Lower leg skin (tissue), 4 donors: ENCODE measurements at regions not wholly inside any gene's neighbourhood (a gene's known extent, or its start where the extent isn't known, plus 50 kb on each side); places are given as distances from the start of the nearest gene placed in this dataset.

Source experiments
- DNase-seq, 2 donors: peaks; one replicate each; pipeline ENCODE4 v3.0.0-alpha.2; 2019; ENCODE audit warnings: low spot score in 2 of 2
- H3K4me3 ChIP-seq: fragments of 200-600 bp; sonication (generic); 2 replicates; pipeline ENCODE4 v1.5.1; 2017; ENCODE audit warnings: mild to moderate bottlenecking, low read depth; ENCODE audit not compliant: poor library complexity, severe bottlenecking
- POLR2A ChIP-seq, 2 donors: fragments of 450-650 bp; IDR thresholded peaks; one replicate each; pipeline ENCODE4 v1.6.1; 2016 to 2017; ENCODE audit warnings: antibody characterized with exemption in 2 of 2, mild to moderate bottlenecking in 1 of 2, moderate library complexity in 1 of 2
- WGBS, 2 donors: methylation state at CpG; one replicate each; pipeline ENCODE4 v1.1.5; 2018; 5-methylcytosine and 5-hydroxymethylcytosine counted together
- intact Hi-C: fragments of 100-400 bp; cut with DNase I; formaldehyde crosslinking; loops from one replicate; pipeline ENCODE4 v1.15.0; 2023; ENCODE audit warnings: low total_unique reads
- TF ChIP-seq, protein P1 (sequence below), 3 donors: fragments of 450-650 bp; IDR thresholded peaks; one replicate each; pipeline ENCODE4 v1.5.1; 2016; ENCODE audit warnings: antibody characterized with exemption in 3 of 3, mild to moderate bottlenecking in 3 of 3, moderate library complexity in 2 of 3

DNA sequence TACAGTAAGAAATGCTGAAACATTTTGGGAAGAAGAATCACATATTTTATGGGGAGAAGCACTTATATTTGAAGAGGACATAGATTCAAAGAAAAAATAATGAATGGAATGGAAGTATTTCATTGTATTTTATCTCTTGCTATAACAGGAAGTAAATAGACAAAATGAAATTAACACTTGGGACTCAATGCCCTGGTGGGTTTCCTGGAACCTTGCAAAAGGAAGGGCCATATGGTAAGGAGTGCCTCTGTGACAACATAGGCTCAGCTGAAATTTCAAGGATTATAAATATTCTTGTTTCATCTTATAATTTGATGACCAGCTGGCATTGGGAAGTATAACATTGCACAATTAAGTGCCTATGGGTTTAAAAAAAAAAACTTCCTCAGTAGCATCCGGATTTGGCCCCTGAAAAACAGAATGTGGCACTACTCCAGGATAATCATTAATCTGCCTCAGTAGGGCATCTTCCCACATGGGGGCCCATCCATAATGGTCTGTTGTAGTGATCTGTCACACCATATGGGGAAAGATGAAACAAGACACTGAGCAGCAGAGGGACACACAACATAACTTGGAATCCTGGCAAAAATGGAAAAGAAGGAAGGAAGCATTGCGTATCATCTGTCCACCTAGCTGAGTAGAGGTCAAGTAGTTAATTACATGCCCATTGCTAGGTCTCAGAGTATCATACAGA lies 321.6 kb downstream of the NDFIP2 start:
- no peak overlapping the region for H3K4me3 ChIP-seq
- TF ChIP-seq, protein P1, sequence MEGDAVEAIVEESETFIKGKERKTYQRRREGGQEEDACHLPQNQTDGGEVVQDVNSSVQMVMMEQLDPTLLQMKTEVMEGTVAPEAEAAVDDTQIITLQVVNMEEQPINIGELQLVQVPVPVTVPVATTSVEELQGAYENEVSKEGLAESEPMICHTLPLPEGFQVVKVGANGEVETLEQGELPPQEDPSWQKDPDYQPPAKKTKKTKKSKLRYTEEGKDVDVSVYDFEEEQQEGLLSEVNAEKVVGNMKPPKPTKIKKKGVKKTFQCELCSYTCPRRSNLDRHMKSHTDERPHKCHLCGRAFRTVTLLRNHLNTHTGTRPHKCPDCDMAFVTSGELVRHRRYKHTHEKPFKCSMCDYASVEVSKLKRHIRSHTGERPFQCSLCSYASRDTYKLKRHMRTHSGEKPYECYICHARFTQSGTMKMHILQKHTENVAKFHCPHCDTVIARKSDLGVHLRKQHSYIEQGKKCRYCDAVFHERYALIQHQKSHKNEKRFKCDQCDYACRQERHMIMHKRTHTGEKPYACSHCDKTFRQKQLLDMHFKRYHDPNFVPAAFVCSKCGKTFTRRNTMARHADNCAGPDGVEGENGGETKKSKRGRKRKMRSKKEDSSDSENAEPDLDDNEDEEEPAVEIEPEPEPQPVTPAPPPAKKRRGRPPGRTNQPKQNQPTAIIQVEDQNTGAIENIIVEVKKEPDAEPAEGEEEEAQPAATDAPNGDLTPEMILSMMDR (IDR thresholded peaks at IDR 0.05): no peak
- no peak for TF ChIP-seq POLR2A (IDR thresholded peaks at IDR 0.05)
- intact Hi-C loops: no loop called here
- DNase-seq: no peak
- WGBS, 2 donors: 56 to 70% methylated on average over 2 of the region's 2 CpGs

DNA sequence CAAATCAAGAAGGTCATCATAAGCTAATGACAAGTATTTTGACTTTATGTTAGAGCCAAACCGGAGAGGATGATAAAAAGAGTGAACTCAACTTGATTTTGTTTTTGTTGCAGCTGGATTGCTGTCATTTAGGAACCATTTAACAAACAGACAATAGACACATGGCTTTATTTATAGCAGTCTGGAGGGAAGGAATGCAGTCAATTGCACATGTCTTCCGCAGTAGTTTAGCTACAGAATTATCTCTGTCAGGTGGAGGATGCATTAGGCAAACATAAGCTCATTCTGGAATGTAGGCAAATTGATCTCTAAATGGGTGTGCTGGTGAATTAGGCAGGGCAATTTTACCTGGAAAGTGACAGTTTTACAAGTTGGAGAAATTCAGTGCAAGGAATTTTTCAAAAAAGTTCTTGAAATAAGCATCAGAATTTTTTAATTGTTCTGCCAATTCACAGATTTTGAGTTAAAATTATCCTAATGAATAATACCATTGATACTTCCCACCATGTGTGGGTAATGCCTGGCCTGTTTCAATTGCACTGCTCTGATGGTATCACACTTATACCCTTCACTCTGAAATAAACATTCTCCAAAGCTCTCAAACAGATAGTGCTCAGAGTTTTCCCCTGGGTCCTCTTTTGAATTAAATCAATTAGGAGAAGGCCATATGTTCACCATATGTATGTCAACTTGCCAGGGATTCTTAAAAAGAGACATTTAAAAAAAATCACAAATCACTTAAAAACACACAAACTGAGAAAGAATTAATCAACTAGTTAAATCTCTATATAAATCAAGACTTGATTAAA lies 318.3 kb downstream of the NDFIP2 start:
- H3K4me3 ChIP-seq: no peak overlapping the region
- WGBS, 2 donors: 45 to 49% methylated on average over 2 of the region's 2 CpGs
- intact Hi-C loops: no loop called here
- no peak for DNase-seq
- TF ChIP-seq POLR2A (IDR thresholded peaks at IDR 0.05): no peak
- TF ChIP-seq, protein P1 (IDR thresholded peaks at IDR 0.05): no peak

DNA sequence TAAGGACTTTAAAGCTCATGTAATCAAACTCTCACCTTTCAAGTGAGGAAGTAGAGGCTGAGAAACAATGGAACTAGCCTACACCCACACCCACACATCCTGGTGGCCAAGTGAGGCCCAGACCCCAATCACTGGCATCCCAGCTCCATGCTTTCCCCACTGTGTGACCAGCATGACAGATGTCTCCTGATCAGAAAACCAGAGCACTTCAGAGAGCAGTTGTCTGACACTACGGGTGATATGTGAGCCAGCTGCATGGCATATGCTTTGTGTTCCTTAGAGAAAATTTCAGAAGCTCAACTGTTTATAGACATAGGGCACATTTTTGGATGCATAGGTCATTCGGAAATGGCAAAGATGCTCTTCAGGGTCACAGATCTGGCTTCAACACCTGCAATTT lies 315.2 kb downstream of the NDFIP2 start:
- no peak for DNase-seq
- intact Hi-C loops: no loop called here
- TF ChIP-seq, protein P1 (IDR thresholded peaks at IDR 0.05): no peak
- no peak for TF ChIP-seq POLR2A (IDR thresholded peaks at IDR 0.05)
- 84 to 88% methylated on average over 2 of the region's 2 CpGs for WGBS, 2 donors
- no peak overlapping the region for H3K4me3 ChIP-seq

DNA sequence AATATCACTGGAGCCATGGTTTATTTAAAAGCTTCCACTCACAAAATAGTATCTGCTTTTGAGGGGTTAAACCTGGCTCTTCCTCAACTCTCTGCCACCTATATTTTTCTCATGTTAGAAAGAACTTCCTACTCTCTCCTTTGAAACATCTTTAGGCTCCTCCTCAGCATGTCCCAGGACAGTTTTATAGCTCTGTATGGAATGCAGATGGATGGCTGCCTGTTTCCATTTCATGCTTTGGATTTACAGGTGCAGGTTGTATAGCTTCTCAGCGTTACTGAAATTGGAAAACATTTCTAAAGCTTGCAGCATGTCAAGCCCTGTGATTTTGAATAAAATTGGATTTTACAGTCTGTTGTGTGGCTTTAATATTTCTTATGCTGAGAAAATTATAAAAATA lies 314.0 kb downstream of the NDFIP2 start:
- 37 to 39% methylated on average over 1 of the region's 1 CpG for WGBS, 2 donors

DNA sequence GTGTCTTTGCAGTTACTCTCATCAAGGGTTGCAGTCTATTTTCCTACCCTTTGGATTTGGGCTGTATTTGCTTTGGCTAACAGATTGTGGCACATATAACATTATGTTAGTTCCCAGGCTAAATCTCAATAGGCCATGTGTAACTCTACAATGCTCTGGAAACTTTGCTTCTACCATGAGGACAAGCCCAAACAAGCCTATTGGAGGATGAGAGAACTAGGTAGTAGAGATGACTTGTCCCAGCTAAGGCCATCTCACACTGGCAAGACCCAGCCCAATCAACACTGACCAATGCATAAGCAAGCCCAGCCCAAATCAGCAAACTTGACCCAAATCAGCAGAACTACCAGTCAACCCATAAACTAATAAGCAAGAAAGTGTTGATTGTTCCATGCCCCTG lies 311.8 kb downstream of the NDFIP2 start:
- TF ChIP-seq POLR2A (IDR thresholded peaks at IDR 0.05): no peak
- TF ChIP-seq, protein P1 (IDR thresholded peaks at IDR 0.05): no peak

More for the DNA sequence above, 314.0 kb downstream of the NDFIP2 start:
- no peak overlapping the region for H3K4me3 ChIP-seq
- intact Hi-C loops: no loop called here
- TF ChIP-seq, protein P1 (IDR thresholded peaks at IDR 0.05): no peak
- TF ChIP-seq POLR2A (IDR thresholded peaks at IDR 0.05): no peak
- DNase-seq: no peak

More for the DNA sequence above, 311.8 kb downstream of the NDFIP2 start:
- H3K4me3 ChIP-seq: no peak overlapping the region
- no peak for DNase-seq
- intact Hi-C loops: no loop called here
